OCI-LY1 (cell line): ENCODE measurements at regions not wholly inside any gene's neighbourhood (a gene's known extent, or its start where the extent isn't known, plus 50 kb on each side); places are given as distances from the start of the nearest gene placed in this dataset.

ENCODE experiments used
- CTCF ChIP-seq: fragments of 200-600 bp; sonication (generic), shearing (Covaris generic); IDR thresholded peaks from 2 replicates; pipeline ENCODE4 v1.5.1; 2017; ENCODE audit warnings: mild to moderate bottlenecking, antibody characterized with exemption, low read length, moderate library complexity, mixed read lengths
- EZH2 ChIP-seq: fragments of 200-600 bp; sonication (generic), shearing (Covaris generic); IDR thresholded peaks from 2 replicates; pipeline ENCODE4 v1.8.0; 2017; ENCODE audit warnings: borderline replicate concordance, mixed run types, mild to moderate bottlenecking, antibody characterized with exemption, low read length, moderate library complexity, mixed read lengths

- TF ChIP-seq CTCF (no peak), EZH2 (no peak)
Observed at GRCh38 chr1:60989749-60990713, 92.3 kb upstream of the NFIA start.
